KMS-11 (cell line): ENCODE measurements at regions not wholly inside any gene's neighbourhood (a gene's known extent, or its start where the extent isn't known, plus 50 kb on each side); places are given as distances from the start of the nearest gene placed in this dataset.

Experiments
- H2AFZ ChIP-seq: fragments of 200-600 bp; sonication (generic); 2 replicates; pipeline ENCODE4 v1.6.1; 2016; ENCODE audit warnings: antibody characterized with exemption, mixed run types, low read depth
- H3K27ac ChIP-seq: fragments of 200-600 bp; sonication (generic); 2 replicates; pipeline ENCODE4 v1.6.1; 2016; ENCODE audit warnings: mild to moderate bottlenecking, mixed run types
- H3K27me3 ChIP-seq: fragments of 200-600 bp; sonication (generic); 2 replicates; pipeline ENCODE4 v1.6.1; 2017; ENCODE audit warnings: mild to moderate bottlenecking, low read depth, mixed run types, moderate library complexity; ENCODE audit not compliant: insufficient read depth
- H3K36me3 ChIP-seq: fragments of 200-600 bp; sonication (generic); 2 replicates; pipeline ENCODE4 v1.6.1; 2017; ENCODE audit warnings: mild to moderate bottlenecking, mixed run types; ENCODE audit not compliant: insufficient read depth
- H3K4me1 ChIP-seq: fragments of 200-600 bp; sonication (generic); 2 replicates; pipeline ENCODE4 v1.6.1; 2016; ENCODE audit warnings: mild to moderate bottlenecking, low read depth, mixed run types; ENCODE audit not compliant: poor library complexity, severe bottlenecking
- H3K4me2 ChIP-seq: fragments of 200-600 bp; sonication (generic); 2 replicates; pipeline ENCODE4 v1.7.0; 2016; ENCODE audit warnings: mild to moderate bottlenecking, mixed run types
- H3K4me3 ChIP-seq: fragments of 200-600 bp; sonication (generic); IDR thresholded peaks from 2 replicates; pipeline ENCODE4 v1.6.1; 2017; ENCODE audit warnings: low read depth, low read length, mixed read lengths; ENCODE audit not compliant: insufficient read depth
- H3K79me2 ChIP-seq: fragments of 200-600 bp; sonication (generic); 2 replicates; pipeline ENCODE4 v1.6.1; 2016; ENCODE audit warnings: low read depth, mixed run types; ENCODE audit not compliant: insufficient read depth
- H3K9ac ChIP-seq: fragments of 200-600 bp; sonication (generic); 2 replicates; pipeline ENCODE4 v1.6.1; 2016; ENCODE audit warnings: mild to moderate bottlenecking, mixed run types
- H4K20me1 ChIP-seq: fragments of 200-600 bp; sonication (generic); 2 replicates; pipeline ENCODE4 v1.6.1; 2016; ENCODE audit warnings: mild to moderate bottlenecking, mixed run types; ENCODE audit not compliant: insufficient read depth
- TF ChIP-seq, protein P1 (sequence below): fragments of 200-600 bp; sonication (generic); conservative IDR thresholded peaks from 2 replicates; pipeline ENCODE4 v1.6.1; 2017; ENCODE audit warnings: low read depth, mild to moderate bottlenecking, antibody characterized with exemption, low read length, moderate library complexity, mixed read lengths

DNA sequence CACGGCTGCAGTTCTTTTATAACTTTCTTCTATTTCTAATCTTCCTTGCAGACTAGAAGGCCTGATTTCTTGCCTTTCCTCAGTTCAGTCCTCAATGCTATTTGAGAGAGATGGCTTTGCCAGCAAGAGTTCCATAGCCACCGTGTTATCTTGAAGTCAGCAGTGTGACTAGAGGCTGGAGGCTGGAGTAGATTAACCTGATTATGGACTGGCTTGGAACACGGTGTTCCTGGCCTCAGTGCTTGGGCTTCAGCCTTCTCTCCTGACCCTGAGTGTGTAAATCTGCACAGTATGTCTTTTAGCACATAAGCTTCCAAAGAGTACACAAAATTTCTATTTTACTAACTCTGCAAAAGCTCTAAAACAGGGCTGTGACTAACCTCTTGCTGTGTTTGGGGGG is 61.4 kb downstream of the CCDC54 start:
- Histone ChIP-seq H3K27me3 (no peaks in the 10 kb centered on the region), H2AFZ (no peak overlapping the region), H3K36me3 (no peaks in the 10 kb centered on the region), H3K9ac (no peak overlapping the region), H3K27ac (no peak overlapping the region), H3K79me2 (no peaks in the 10 kb centered on the region), H4K20me1 (no peaks in the 10 kb centered on the region), H3K4me3 (no peak overlapping the region), H3K4me2 (no peak overlapping the region), H3K4me1 (no peaks in the 10 kb centered on the region)
- TF ChIP-seq, protein P1, sequence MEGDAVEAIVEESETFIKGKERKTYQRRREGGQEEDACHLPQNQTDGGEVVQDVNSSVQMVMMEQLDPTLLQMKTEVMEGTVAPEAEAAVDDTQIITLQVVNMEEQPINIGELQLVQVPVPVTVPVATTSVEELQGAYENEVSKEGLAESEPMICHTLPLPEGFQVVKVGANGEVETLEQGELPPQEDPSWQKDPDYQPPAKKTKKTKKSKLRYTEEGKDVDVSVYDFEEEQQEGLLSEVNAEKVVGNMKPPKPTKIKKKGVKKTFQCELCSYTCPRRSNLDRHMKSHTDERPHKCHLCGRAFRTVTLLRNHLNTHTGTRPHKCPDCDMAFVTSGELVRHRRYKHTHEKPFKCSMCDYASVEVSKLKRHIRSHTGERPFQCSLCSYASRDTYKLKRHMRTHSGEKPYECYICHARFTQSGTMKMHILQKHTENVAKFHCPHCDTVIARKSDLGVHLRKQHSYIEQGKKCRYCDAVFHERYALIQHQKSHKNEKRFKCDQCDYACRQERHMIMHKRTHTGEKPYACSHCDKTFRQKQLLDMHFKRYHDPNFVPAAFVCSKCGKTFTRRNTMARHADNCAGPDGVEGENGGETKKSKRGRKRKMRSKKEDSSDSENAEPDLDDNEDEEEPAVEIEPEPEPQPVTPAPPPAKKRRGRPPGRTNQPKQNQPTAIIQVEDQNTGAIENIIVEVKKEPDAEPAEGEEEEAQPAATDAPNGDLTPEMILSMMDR: no peak

- Histone ChIP-seq H3K27ac (no peak overlapping the region), H3K36me3 (no peaks in the 10 kb centered on the region), H3K4me1 (no peaks in the 10 kb centered on the region), H3K9ac (no peak overlapping the region), H3K4me3 (no peak overlapping the region), H3K4me2 (no peak overlapping the region), H3K79me2 (no peaks in the 10 kb centered on the region), H4K20me1 (no peaks in the 10 kb centered on the region), H3K27me3 (no peaks in the 10 kb centered on the region), H2AFZ (no peak overlapping the region)
- TF ChIP-seq, protein P1: no peak
Observed at GRCh38 chr3:107441617-107442016, 64.4 kb downstream of the CCDC54 start.

GRCh38 chr3:107443461-107443860 is 66.2 kb downstream of the CCDC54 start:
- no peaks in the 10 kb centered on the region for H3K4me1 ChIP-seq
- H2AFZ ChIP-seq: no peak overlapping the region
- no peaks in the 10 kb centered on the region for H3K79me2 ChIP-seq
- H3K27me3 ChIP-seq: no peaks in the 10 kb centered on the region
- no peak overlapping the region for H3K27ac ChIP-seq
- no peak overlapping the region for H3K4me2 ChIP-seq
- no peaks in the 10 kb centered on the region for H3K36me3 ChIP-seq
- H3K9ac ChIP-seq: no peak overlapping the region
- H3K4me3 ChIP-seq: no peak overlapping the region
- no peaks in the 10 kb centered on the region for H4K20me1 ChIP-seq
- TF ChIP-seq, protein P1: no peak

GRCh38 chr3:107446706-107447105 is 69.5 kb downstream of the CCDC54 start:
- Histone ChIP-seq H3K27ac (no peak overlapping the region), H3K79me2 (no peaks in the 10 kb centered on the region), H3K27me3 (no peaks in the 10 kb centered on the region), H4K20me1 (no peaks in the 10 kb centered on the region), H3K36me3 (no peaks in the 10 kb centered on the region), H3K4me3 (no peak overlapping the region), H3K9ac (no peak overlapping the region), H3K4me2 (no peak overlapping the region), H3K4me1 (no peaks in the 10 kb centered on the region), H2AFZ (no peak overlapping the region)
- TF ChIP-seq, protein P1: no peak
